ENCODE measurements at regions not wholly inside any gene's neighbourhood (a gene's known extent, or its start where the extent isn't known, plus 50 kb on each side); places are given as distances from the start of the nearest gene placed in this dataset.
A peak's percentile ranks its signal among the peaks of the same experiment; 100 is the strongest.

GRCh38 chr10:78870458-78870857 is 198.3 kb upstream of the ZMIZ1 start:
- DNase-seq: no peak

- DNase-seq: no peak
These were observed 197.0 kb upstream of the ZMIZ1 start for GRCh38 chr10:78871796-78872195.

GRCh38 chr10:78873413-78873812 is 195.4 kb upstream of the ZMIZ1 start:
- no peak for DNase-seq

GRCh38 chr10:78875331-78875877 is 193.4 kb upstream of the ZMIZ1 start:
- no peak for DNase-seq

GRCh38 chr10:78875932-78876331 is 192.8 kb upstream of the ZMIZ1 start:
- DNase-seq: no peak

GRCh38 chr10:78876449-78876848 is 192.3 kb upstream of the ZMIZ1 start:
- no peak for DNase-seq

- no peak for DNase-seq
These were observed 189.1 kb upstream of the ZMIZ1 start for GRCh38 chr10:78879621-78880020.

- no peak for DNase-seq
These were observed 182.6 kb upstream of the ZMIZ1 start for GRCh38 chr10:78886129-78886528.

GRCh38 chr10:78889536-78890063 is 179.2 kb upstream of the ZMIZ1 start:
- DNase-seq: no peak

- peak; percentile 21 for DNase-seq
These were observed 178.3 kb upstream of the ZMIZ1 start for GRCh38 chr10:78890506-78890905.

GRCh38 chr10:78891741-78892140 is 177.0 kb upstream of the ZMIZ1 start:
- DNase-seq: peak; percentile 25

GRCh38 chr10:78892338-78893176 is 176.2 kb upstream of the ZMIZ1 start:
- DNase-seq: peak; percentile 33

GRCh38 chr10:78893217-78893616 is 175.5 kb upstream of the ZMIZ1 start:
- peak; percentile 44 for DNase-seq

- DNase-seq: peak; percentile 52
These were observed 174.5 kb upstream of the ZMIZ1 start for GRCh38 chr10:78894089-78894840.

- peak; percentile 36 for DNase-seq
These were observed 173.9 kb upstream of the ZMIZ1 start for GRCh38 chr10:78894841-78895195.

- peak; percentile 19 for DNase-seq
These were observed 173.3 kb upstream of the ZMIZ1 start for GRCh38 chr10:78895469-78895868.

GRCh38 chr10:78896159-78896928 is 172.4 kb upstream of the ZMIZ1 start:
- peak; percentile 17 for DNase-seq

GRCh38 chr10:78898341-78899097 is 170.2 kb upstream of the ZMIZ1 start:
- peak; percentile 10 for DNase-seq

- no peak for DNase-seq
These were observed 169.5 kb upstream of the ZMIZ1 start for GRCh38 chr10:78899098-78899754.

GRCh38 chr10:78899996-78900714 is 168.6 kb upstream of the ZMIZ1 start:
- peak; percentile 51 for DNase-seq
